AG04450 (cell line): ENCODE measurements at regions not wholly inside any gene's neighbourhood (a gene's known extent, or its start where the extent isn't known, plus 50 kb on each side); places are given as distances from the start of the nearest gene placed in this dataset.

Experiments
- CTCF ChIA-PET: fragments of 300-600, 350-600 bp; formaldehyde crosslinking; extraction: SDS; loops from one replicate; lab custom pipeline; 2022; ENCODE audit warnings: antibody characterized with exemption, inconsistent platforms; lab: Charles Lee
- POLR2A ChIA-PET: fragments of 350-600 bp; formaldehyde crosslinking; extraction: SDS; loops from one replicate; lab custom pipeline; 2021; ENCODE audit warnings: antibody characterized with exemption, inconsistent platforms; lab: Yijun Ruan, JAX
- DNase-seq: peaks from one replicate; pipeline ENCODE4 v3.0.0-alpha.2; 2011; ENCODE audit warnings: low read depth, low spot score
- H3K27ac ChIP-seq: one replicate; pipeline ENCODE4 v1.5.1; 2012; ENCODE audit warnings: low read depth, low read length, control low read depth
- H3K27me3 ChIP-seq: one replicate; pipeline ENCODE4 v1.6.0; 2012; ENCODE audit warnings: low read length; ENCODE audit not compliant: control insufficient read depth, insufficient read depth
- H3K4me3 ChIP-seq: 2 replicates; pipeline ENCODE4 v1.5.1; 2011; ENCODE audit warnings: mild to moderate bottlenecking, low read depth, low read length, control low read depth
- H3K9me3 ChIP-seq: 2 replicates; pipeline ENCODE4 v1.5.1; 2012; ENCODE audit warnings: low read length; ENCODE audit not compliant: control insufficient read depth, insufficient read depth
- CTCF ChIP-seq: IDR thresholded peaks from 2 replicates; pipeline ENCODE4 v1.5.1; 2011; ENCODE audit warnings: low read depth, low read length, control low read depth, inconsistent platforms

- H3K9me3 ChIP-seq = no peaks in the 10 kb centered on the region
- H3K4me3 ChIP-seq = no peak overlapping the region
- no peak overlapping the region for H3K27ac ChIP-seq
- ChIA-PET POLR2A (no interaction called here), CTCF (no interaction called here)
- no peaks in the 10 kb centered on the region for H3K27me3 ChIP-seq
- DNase-seq = no peak
- no peak for TF ChIP-seq CTCF
These were observed 1867.9 kb upstream of the LRRTM1 start for GRCh38 chr2:82172483-82172882.

- DNase-seq = no peak
- TF ChIP-seq CTCF = no peak
- H3K9me3 ChIP-seq = no peaks in the 10 kb centered on the region
- no peak overlapping the region for H3K4me3 ChIP-seq
- H3K27ac ChIP-seq = no peak overlapping the region
- no peaks in the 10 kb centered on the region for H3K27me3 ChIP-seq
- ChIA-PET CTCF (no interaction called here), POLR2A (no interaction called here)
These were observed 1864.8 kb upstream of the LRRTM1 start for GRCh38 chr2:82169379-82169778.

- Histone ChIP-seq H3K27ac (no peak overlapping the region), H3K9me3 (no peaks in the 10 kb centered on the region), H3K4me3 (no peak overlapping the region), H3K27me3 (no peaks in the 10 kb centered on the region)
- TF ChIP-seq CTCF = no peak
- ChIA-PET POLR2A (no interaction called here), CTCF (no interaction called here)
- no peak for DNase-seq
These were observed 1860.8 kb upstream of the LRRTM1 start for GRCh38 chr2:82165377-82165776.

- TF ChIP-seq CTCF = no peak
These were observed 1853.6 kb upstream of the LRRTM1 start for GRCh38 chr2:82158150-82158549.

GRCh38 chr2:82155469-82155868, 1850.9 kb upstream of the LRRTM1 start:
- Histone ChIP-seq H3K9me3 (no peaks in the 10 kb centered on the region), H3K27ac (no peak overlapping the region), H3K27me3 (no peaks in the 10 kb centered on the region), H3K4me3 (no peak overlapping the region)
- no peak for DNase-seq
- POLR2A ChIA-PET = no interaction called here
- CTCF ChIA-PET = no interaction called here
- no peak for TF ChIP-seq CTCF

More at GRCh38 chr2:82158150-82158549, 1853.6 kb upstream of the LRRTM1 start:
- no peaks in the 10 kb centered on the region for H3K27me3 ChIP-seq
- no peak overlapping the region for H3K27ac ChIP-seq
- DNase-seq = no peak
- POLR2A ChIA-PET = no interaction called here
- no peaks in the 10 kb centered on the region for H3K9me3 ChIP-seq
- CTCF ChIA-PET = no interaction called here
- H3K4me3 ChIP-seq = no peak overlapping the region
